ENCODE measurements at regions not wholly inside any gene's neighbourhood (a gene's known extent, or its start where the extent isn't known, plus 50 kb on each side); places are given as distances from the start of the nearest gene placed in this dataset.

GRCh38 chr10:130511766-130512165 lies 375.6 kb downstream of the GLRX3 start:
- TF ChIP-seq CTCF (IDR thresholded peaks at IDR 0.05) = no peak
- TF ChIP-seq POLR2A (IDR thresholded peaks at IDR 0.05) = no peak
